H1 (cell line): ENCODE measurements at regions not wholly inside any gene's neighbourhood (a gene's known extent, or its start where the extent isn't known, plus 50 kb on each side); places are given as distances from the start of the nearest gene placed in this dataset.

Source experiments
- CTCF ChIA-PET: fragments of 300-600 bp; sonication (Branson Sonifier 250); formaldehyde crosslinking; loops from one replicate; lab custom pipeline; 2021; ENCODE audit not compliant: partially characterized antibody; lab: Charles Lee
- POLR2A ChIA-PET: fragments of 300-600 bp; sonication (Branson Sonifier 250); formaldehyde crosslinking; loops from one replicate; lab custom pipeline; 2021; ENCODE audit warnings: inconsistent platforms; ENCODE audit not compliant: partially characterized antibody; lab: Charles Lee
- DNase-seq, 2 experiments: peaks; one replicate each; pipeline versions ENCODE4 v3.0.0 to v3.0.0-alpha.2; 2010 to 2022; ENCODE audit warnings: low spot score in 2 of 2, low read depth in 1 of 2, mixed read lengths in 1 of 2
- FAIRE-seq: peaks from 2 replicates; lab custom pipeline; 2011; peaks lifted over from hg19 to GRCh38; lab: Jason Lieb, UNC
- H2AFZ ChIP-seq: 2 replicates; pipeline ENCODE4 v1.8.1; 2012; ENCODE audit warnings: low read length, inconsistent platforms
- H2AK5ac ChIP-seq: 2 replicates; pipeline ENCODE4 v1.6.1; 2013; ENCODE audit warnings: low read depth, low read length
- H2BK120ac ChIP-seq: replicated peaks from 2 replicates; pipeline ENCODE3; 2013; ENCODE audit warnings: low read depth, low read length, inconsistent platforms
- H2BK12ac ChIP-seq: 2 replicates; pipeline ENCODE4 v1.6.1; 2013; ENCODE audit warnings: low read depth, low read length
- H2BK15ac ChIP-seq: 2 replicates; pipeline ENCODE4 v1.6.1; 2013; ENCODE audit warnings: low read length
- H2BK20ac ChIP-seq: 2 replicates; pipeline ENCODE4 v1.6.1; 2013; ENCODE audit warnings: low read length
- H2BK5ac ChIP-seq: 2 replicates; pipeline ENCODE4 v1.6.1; 2013; ENCODE audit warnings: low read depth, low read length
- H3K14ac ChIP-seq: 2 replicates; pipeline ENCODE4 v1.6.1; 2013; ENCODE audit warnings: inconsistent platforms; ENCODE audit not compliant: insufficient read length
- H3K18ac ChIP-seq: 2 replicates; pipeline ENCODE4 v1.6.1; 2013; ENCODE audit warnings: low read length; ENCODE audit errors: extremely low read depth
- H3K23ac ChIP-seq: 2 replicates; pipeline ENCODE4 v1.6.1; 2013; ENCODE audit warnings: inconsistent platforms; ENCODE audit not compliant: insufficient read length
- H3K23me2 ChIP-seq: 2 replicates; pipeline ENCODE4 v1.6.1; 2013; ENCODE audit warnings: low read depth, low read length
- H3K27ac ChIP-seq: 2 replicates; pipeline ENCODE4 v1.6.1; 2011; ENCODE audit warnings: low read depth, low read length, inconsistent platforms
- H3K27me3 ChIP-seq, 4 experiments: replicated peaks in 1 of 4; 1 replicate in 1 of 4; 2 replicates in 3 of 4; pipeline versions ENCODE4 v1.6.1 to v1.8.1; 2011 to 2013; ENCODE audit warnings: low read length in 3 of 4, mild to moderate bottlenecking in 3 of 4, inconsistent platforms in 2 of 4, mixed read lengths in 2 of 4, moderate library complexity in 1 of 4; ENCODE audit not compliant: control insufficient read depth in 3 of 4, insufficient read depth in 3 of 4; ENCODE audit errors: extremely low read depth in 1 of 4
- H3K36me3 ChIP-seq, 4 experiments: 2 replicates each; pipeline versions ENCODE4 v1.6.1 to v1.8.1; 2011 to 2013; ENCODE audit warnings: mild to moderate bottlenecking in 4 of 4, low read length in 3 of 4, moderate library complexity in 2 of 4, control low read depth in 1 of 4, inconsistent platforms in 1 of 4; ENCODE audit not compliant: insufficient read depth in 4 of 4, control insufficient read depth in 2 of 4
- H3K4ac ChIP-seq: replicated peaks from 2 replicates; pipeline ENCODE3; 2013; ENCODE audit warnings: low read length, low read depth, mixed read lengths, inconsistent platforms; ENCODE audit not compliant: insufficient read length
- H3K4me1 ChIP-seq, 4 experiments: replicated peaks in 1 of 4; 1 replicate in 1 of 4; 2 replicates in 3 of 4; pipeline versions ENCODE4 v1.6.1 to v1.8.1; 2011 to 2013; ENCODE audit warnings: low read length in 3 of 4, inconsistent platforms in 2 of 4, mixed read lengths in 1 of 4; ENCODE audit not compliant: insufficient read depth in 4 of 4, control insufficient read depth in 3 of 4
- H3K4me2 ChIP-seq, 2 experiments: 2 replicates each; pipeline versions ENCODE4 v1.6.1 to v1.8.1; 2011 to 2013; ENCODE audit warnings: low read depth in 2 of 2, low read length in 2 of 2, control low read depth in 1 of 2, inconsistent platforms in 1 of 2, mild to moderate bottlenecking in 1 of 2; ENCODE audit not compliant: insufficient read depth in 1 of 2
- H3K4me3 ChIP-seq, 4 experiments: fragments of 200-600, 300-600 bp in 1 of 4; sonication (generic), shearing (Covaris generic), sonication (Bioruptor Twin) in 1 of 4; 2 replicates each; pipeline versions ENCODE4 v1.5.1 to v1.8.1; 2011 to 2016; ENCODE audit warnings: low read length in 4 of 4, low read depth in 3 of 4, control low read depth in 2 of 4, inconsistent platforms in 2 of 4, mild to moderate bottlenecking in 2 of 4, mixed read lengths in 1 of 4, moderate library complexity in 1 of 4; ENCODE audit not compliant: insufficient read depth in 2 of 4; ENCODE audit errors: extremely low read depth in 1 of 4
- H3K56ac ChIP-seq: replicated peaks from 2 replicates; pipeline ENCODE3; 2013; ENCODE audit warnings: low read depth, mild to moderate bottlenecking, mixed read lengths, low read length, inconsistent platforms; ENCODE audit not compliant: insufficient read length
- H3K79me1 ChIP-seq: 2 replicates; pipeline ENCODE4 v1.6.1; 2013; ENCODE audit warnings: low read depth, low read length, control low read depth
- H3K79me2 ChIP-seq, 2 experiments: 2 replicates each; pipeline versions ENCODE4 v1.6.1 to v1.8.1; 2012 to 2013; ENCODE audit warnings: low read length in 2 of 2, mild to moderate bottlenecking in 2 of 2, inconsistent platforms in 1 of 2; ENCODE audit not compliant: insufficient read depth in 2 of 2, control insufficient read depth in 1 of 2
- H3K9ac ChIP-seq, 4 experiments: replicated peaks in 1 of 4; 1 replicate in 1 of 4; 2 replicates in 3 of 4; pipeline versions ENCODE4 v1.6.1 to v1.8.1; 2011 to 2013; ENCODE audit warnings: low read depth in 3 of 4, low read length in 3 of 4, control low read depth in 2 of 4, mild to moderate bottlenecking in 2 of 4, moderate library complexity in 2 of 4, inconsistent platforms in 1 of 4; ENCODE audit errors: extremely low read depth in 1 of 4
- H3K9me3 ChIP-seq, 2 experiments: 2 replicates each; pipeline versions ENCODE4 v1.6.1 to v1.8.1; 2012 to 2013; ENCODE audit warnings: mild to moderate bottlenecking in 2 of 2, moderate library complexity in 2 of 2, control low read depth in 1 of 2, inconsistent platforms in 1 of 2, low read depth in 1 of 2, low read length in 1 of 2, mixed read lengths in 1 of 2; ENCODE audit not compliant: insufficient read depth in 2 of 2
- H4K20me1 ChIP-seq, 2 experiments: replicated peaks in 1 of 2; 2 replicates each; pipeline versions ENCODE3 to v1.8.1; 2011 to 2013; ENCODE audit warnings: inconsistent platforms in 2 of 2, low read length in 2 of 2, mild to moderate bottlenecking in 1 of 2; ENCODE audit not compliant: insufficient read depth in 2 of 2, control insufficient read depth in 1 of 2
- H4K5ac ChIP-seq: 2 replicates; pipeline ENCODE4 v1.6.1; 2013; ENCODE audit warnings: low read length, low read depth, mixed read lengths, inconsistent platforms; ENCODE audit not compliant: insufficient read length
- H4K8ac ChIP-seq: 2 replicates; pipeline ENCODE4 v1.8.0; 2013; ENCODE audit warnings: mild to moderate bottlenecking, moderate library complexity, low read length, inconsistent platforms; ENCODE audit not compliant: insufficient read depth; ENCODE audit errors: extremely low read depth
- H4K91ac ChIP-seq: replicated peaks from 2 replicates; pipeline ENCODE3; 2013; ENCODE audit warnings: low read length, mixed read lengths, inconsistent platforms; ENCODE audit not compliant: insufficient read length
- CTBP2 ChIP-seq: IDR thresholded peaks from 2 replicates; pipeline ENCODE4 v1.7.0; 2011; ENCODE audit warnings: borderline replicate concordance, mild to moderate bottlenecking, moderate library complexity, mixed read lengths, low read length; ENCODE audit not compliant: insufficient read depth, insufficient read length
- HDAC2 ChIP-seq, 2 experiments: fragments of 300-600 bp in 1 of 2; sonication (generic) in 1 of 2; IDR thresholded peaks; 2 replicates each; pipeline ENCODE4 v1.6.1; 2011 to 2012; ENCODE audit warnings: low read depth in 2 of 2, low read length in 2 of 2, mild to moderate bottlenecking in 2 of 2, moderate library complexity in 2 of 2, borderline replicate concordance in 1 of 2, inconsistent platforms in 1 of 2
- JUND ChIP-seq: IDR thresholded peaks from 2 replicates; pipeline ENCODE4 v1.6.1; 2011; ENCODE audit warnings: mild to moderate bottlenecking, improper control_type of control experiment, low read length
- NANOG ChIP-seq: IDR thresholded peaks from 2 replicates; pipeline ENCODE4 v1.6.1; 2011; ENCODE audit warnings: low read length, low read depth, mild to moderate bottlenecking, inconsistent platforms; ENCODE audit not compliant: insufficient read depth, poor library complexity, severe bottlenecking
- SIRT6 ChIP-seq: IDR thresholded peaks from one replicate; pipeline ENCODE4 v1.7.1; 2012; ENCODE audit warnings: low read length, inconsistent platforms
- SP2 ChIP-seq: IDR thresholded peaks from 2 replicates; pipeline ENCODE4 v1.6.1; 2012; ENCODE audit warnings: mild to moderate bottlenecking, low read length, inconsistent platforms
- WGBS, 2 experiments: shearing (Covaris generic) in 1 of 2; methylation state at CpG; one replicate each; pipeline versions ENCODE4 v1.1.6 to v1.1.7; 2013 to 2015; ENCODE audit warnings: low lambda C conversion rate in 2 of 2, mixed read lengths in 2 of 2, inconsistent platforms in 1 of 2, low coverage in 1 of 2, missing lambda C conversion rate in 1 of 2; ENCODE audit not compliant: insufficient replicate concordance in 2 of 2, insufficient coverage in 1 of 2, insufficient read length in 1 of 2; ENCODE audit errors: extremely low coverage in 1 of 2, missing lambda C conversion rate in 1 of 2; 5-methylcytosine and 5-hydroxymethylcytosine counted together
- TF ChIP-seq, protein P1 (sequence below): IDR thresholded peaks from 2 replicates; pipeline ENCODE4 v1.6.1; 2012; ENCODE audit warnings: inconsistent platforms
- TF ChIP-seq, protein P2 (sequence below): IDR thresholded peaks from 2 replicates; pipeline ENCODE4 v1.6.1; 2011; ENCODE audit warnings: low read depth, mild to moderate bottlenecking, low read length; ENCODE audit not compliant: insufficient read depth

DNA sequence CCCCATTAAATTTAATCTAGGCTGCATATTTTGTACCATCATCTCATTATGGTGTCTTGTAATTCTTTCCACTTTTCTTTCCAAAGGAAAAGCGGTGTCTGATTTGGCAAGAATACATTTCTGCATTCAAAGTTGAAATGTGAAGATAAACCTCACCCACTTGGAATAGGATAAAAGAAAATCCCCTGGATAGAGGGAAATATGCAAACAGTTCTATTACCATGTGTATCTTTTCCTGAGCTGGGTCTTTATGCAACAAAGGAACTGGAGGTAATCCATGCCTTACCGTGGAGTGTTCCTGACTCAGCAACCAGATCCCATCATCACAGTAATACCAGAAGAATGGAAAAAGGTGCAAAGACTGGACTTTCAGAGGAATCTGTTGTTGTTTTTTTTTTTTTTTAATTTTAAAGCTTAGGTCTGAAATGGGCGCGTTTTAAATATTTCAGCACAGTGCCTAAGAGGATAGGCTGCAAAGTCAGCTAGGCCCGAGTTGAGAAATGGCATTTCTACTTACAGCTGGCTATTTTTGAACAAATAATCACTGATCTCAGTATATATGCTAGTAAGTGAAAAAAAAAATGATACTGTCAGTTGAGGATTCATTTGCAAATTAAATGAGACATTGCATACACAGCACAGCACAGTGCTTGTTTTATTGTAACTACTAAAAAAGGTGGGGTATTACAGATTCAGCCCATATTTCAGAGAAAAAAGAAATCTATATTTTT is 55.5 kb upstream of the ADAMTS9 start:
- H3K9ac ChIP-seq: no peak overlapping the region
- ChIA-PET CTCF (interaction anchor here (1.2 kb wide), 1 partner anchor 691 kb away, joined by 3 read pairs; no protein-coding TSS in a partner anchor), POLR2A (no interaction called here)
- H3K79me1 ChIP-seq: no peaks in the 10 kb centered on the region
- H4K5ac ChIP-seq: no peak overlapping the region
- no peaks in the 10 kb centered on the region for H4K20me1 ChIP-seq
- no peak overlapping the region for H3K4ac ChIP-seq
- no peak overlapping the region for H3K14ac ChIP-seq
- no peak overlapping the region for H2BK120ac ChIP-seq
- no peak overlapping the region for H2BK15ac ChIP-seq
- H3K56ac ChIP-seq: no peak overlapping the region
- no peak overlapping the region for H3K4me2 ChIP-seq
- H2BK5ac ChIP-seq: no peak overlapping the region
- H3K9me3 ChIP-seq: no peaks in the 10 kb centered on the region
- H2BK12ac ChIP-seq: no peak overlapping the region
- no peaks in the 10 kb centered on the region for H3K36me3 ChIP-seq
- no peak overlapping the region for H2BK20ac ChIP-seq
- H2AFZ ChIP-seq: no peak overlapping the region
- WGBS, 2 experiments: 89% methylated on average over 5 of the region's 5 CpGs; no CpG with 5 or more reads in 1 of the 2 experiments
- no peak for DNase-seq
- H4K91ac ChIP-seq: no peak overlapping the region
- no peak overlapping the region for H3K18ac ChIP-seq
- no peak overlapping the region for H3K23ac ChIP-seq
- no peaks in the 10 kb centered on the region for H3K23me2 ChIP-seq
- H2AK5ac ChIP-seq: no peak overlapping the region
- FAIRE-seq: no peak
- no peak overlapping the region for H3K4me3 ChIP-seq
- no peak overlapping the region for H4K8ac ChIP-seq
- no peak overlapping the region for H3K27ac ChIP-seq
- no peaks in the 10 kb centered on the region for H3K27me3 ChIP-seq
- peaks cover 1 to 7% (median 4%) of the 10 kb centered on the region in 4 experiments; a peak in 3 of 7 replicates for H3K4me1 ChIP-seq
- H3K79me2 ChIP-seq: no peaks in the 10 kb centered on the region
- no peak for TF ChIP-seq SP2
- TF ChIP-seq, protein P1, sequence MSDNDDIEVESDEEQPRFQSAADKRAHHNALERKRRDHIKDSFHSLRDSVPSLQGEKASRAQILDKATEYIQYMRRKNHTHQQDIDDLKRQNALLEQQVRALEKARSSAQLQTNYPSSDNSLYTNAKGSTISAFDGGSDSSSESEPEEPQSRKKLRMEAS: no peak
- TF ChIP-seq, protein P2, sequence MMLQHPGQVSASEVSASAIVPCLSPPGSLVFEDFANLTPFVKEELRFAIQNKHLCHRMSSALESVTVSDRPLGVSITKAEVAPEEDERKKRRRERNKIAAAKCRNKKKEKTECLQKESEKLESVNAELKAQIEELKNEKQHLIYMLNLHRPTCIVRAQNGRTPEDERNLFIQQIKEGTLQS: no peak
- no peak for TF ChIP-seq CTBP2
- no peak for TF ChIP-seq SIRT6
- no peak for TF ChIP-seq HDAC2 (IDR thresholded peaks at IDR 0.05; ENCODE audit: borderline replicate concordance in 1 of 2, low read depth in 2 of 2, low read length in 2 of 2)
- TF ChIP-seq NANOG: no peak
- no peak for TF ChIP-seq JUND
